Stimulated activated CD8-positive, alpha-beta memory T cell treated with anti-CD3 and anti-CD28 coated beads, Interleukin-12 subunit alpha, Interleukin-12 subunit beta, amount 100 ng/mL, for 24 hours (primary cell): ENCODE measurements at regions not wholly inside any gene's neighbourhood (a gene's known extent, or its start where the extent isn't known, plus 50 kb on each side); places are given as distances from the start of the nearest gene placed in this dataset.

Experiments used
- DNase-seq: peaks from one replicate; pipeline ENCODE4 v3.0.0-alpha.2; 2020; ENCODE audit errors: extremely low read depth

- no peak for DNase-seq
These were observed 122.3 kb upstream of the BACE2 start for GRCh38 chr21:41045534-41046268.

GRCh38 chr21:41048145-41048544, 119.8 kb upstream of the BACE2 start:
- no peak for DNase-seq

- no peak for DNase-seq
These were observed 119.3 kb upstream of the BACE2 start for GRCh38 chr21:41048623-41049022.

- no peak for DNase-seq
These were observed 115.0 kb upstream of the BACE2 start for GRCh38 chr21:41052820-41053555.

- DNase-seq: no peak
These were observed 113.9 kb upstream of the BACE2 start for GRCh38 chr21:41054018-41054578.

GRCh38 chr21:41055266-41055665, 112.7 kb upstream of the BACE2 start:
- DNase-seq: no peak

- DNase-seq: no peak
These were observed 108.1 kb upstream of the BACE2 start for GRCh38 chr21:41059871-41060270.

GRCh38 chr21:41061701-41062100, 106.3 kb upstream of the BACE2 start:
- DNase-seq: no peak

GRCh38 chr21:41064334-41064791, 103.6 kb upstream of the BACE2 start:
- no peak for DNase-seq

GRCh38 chr21:41064951-41065350, 103.0 kb upstream of the BACE2 start:
- DNase-seq: no peak

- DNase-seq: no peak
These were observed 102.4 kb upstream of the BACE2 start for GRCh38 chr21:41065539-41065938.

- DNase-seq: no peak
These were observed 101.6 kb upstream of the BACE2 start for GRCh38 chr21:41066086-41066938.

- DNase-seq: no peak
These were observed 100.3 kb upstream of the BACE2 start for GRCh38 chr21:41067709-41068108.

- no peak for DNase-seq
These were observed 99.5 kb upstream of the BACE2 start for GRCh38 chr21:41068496-41068895.

- DNase-seq: peak; percentile 22
These were observed 98.9 kb upstream of the BACE2 start for GRCh38 chr21:41068967-41069642.

- no peak for DNase-seq
These were observed 97.7 kb upstream of the BACE2 start for GRCh38 chr21:41070284-41070683.

GRCh38 chr21:41071258-41072171, 96.4 kb upstream of the BACE2 start:
- no peak for DNase-seq

GRCh38 chr21:41073558-41073957, 94.4 kb upstream of the BACE2 start:
- DNase-seq: no peak

- DNase-seq: no peak
These were observed 93.4 kb upstream of the BACE2 start for GRCh38 chr21:41074396-41075184.

GRCh38 chr21:41075656-41076055, 92.3 kb upstream of the BACE2 start:
- DNase-seq: no peak
